ENCODE measurements at regions not wholly inside any gene's neighbourhood (a gene's known extent, or its start where the extent isn't known, plus 50 kb on each side); places are given as distances from the start of the nearest gene placed in this dataset.

- no peak for TF ChIP-seq TCF4 (CRISPR knock-in tag; IDR thresholded peaks at IDR 0.05; ENCODE audit: borderline replicate concordance)
- no peak for TF ChIP-seq ZNF565 (CRISPR knock-in tag; conservative IDR thresholded peaks at IDR 0.05; ENCODE audit: low read depth)
- no peak for TF ChIP-seq ZC3H10 (CRISPR knock-in tag; IDR thresholded peaks at IDR 0.05)
- no peak for TF ChIP-seq SNAI2 (CRISPR knock-in tag; IDR thresholded peaks at IDR 0.05)
- TF ChIP-seq ZNF70 (CRISPR knock-in tag; IDR thresholded peaks at IDR 0.05): no peak
- TF ChIP-seq PPARA (CRISPR knock-in tag; IDR thresholded peaks at IDR 0.05; ENCODE audit: borderline replicate concordance): no peak
- TF ChIP-seq ARNTL (CRISPR knock-in tag; IDR thresholded peaks at IDR 0.05; ENCODE audit: borderline replicate concordance, low read depth): no peak
- TF ChIP-seq ISL1 (CRISPR knock-in tag; IDR thresholded peaks at IDR 0.05): no peak
- no peak for TF ChIP-seq GLIS3 (CRISPR knock-in tag; IDR thresholded peaks at IDR 0.05)
- TF ChIP-seq TSHZ2 (CRISPR knock-in tag; IDR thresholded peaks at IDR 0.05): no peak
- no peak for TF ChIP-seq ZNF8 (CRISPR knock-in tag; IDR thresholded peaks at IDR 0.05)
- TF ChIP-seq TOX (CRISPR knock-in tag; IDR thresholded peaks at IDR 0.05; ENCODE audit: borderline replicate concordance): no peak
- TF ChIP-seq ZFP30 (CRISPR knock-in tag; IDR thresholded peaks at IDR 0.05): no peak
- TF ChIP-seq BACH2 (CRISPR knock-in tag; IDR thresholded peaks at IDR 0.05; ENCODE audit: borderline replicate concordance): no peak
- TF ChIP-seq ZFP3 (CRISPR knock-in tag; IDR thresholded peaks at IDR 0.05): no peak
- TF ChIP-seq RARB (CRISPR knock-in tag; IDR thresholded peaks at IDR 0.05): no peak
- TF ChIP-seq POU6F1 (CRISPR knock-in tag; IDR thresholded peaks at IDR 0.05; ENCODE audit: borderline replicate concordance, low read depth): no peak
- TF ChIP-seq CSRNP3 (CRISPR knock-in tag; IDR thresholded peaks at IDR 0.05): no peak
- no peak for TF ChIP-seq PATZ1 (CRISPR knock-in tag; IDR thresholded peaks at IDR 0.05; ENCODE audit: borderline replicate concordance)
- no peak for TF ChIP-seq OSR1 (CRISPR knock-in tag; IDR thresholded peaks at IDR 0.05)
- no peak for ATAC-seq
Observed at GRCh38 chr6:25118038-25118437, 161.1 kb upstream of the CARMIL1 start.

GRCh38 chr6:25121186-25121585 lies 158.0 kb upstream of the CARMIL1 start:
- TF ChIP-seq POU6F1 (CRISPR knock-in tag; IDR thresholded peaks at IDR 0.05; ENCODE audit: borderline replicate concordance, low read depth): no peak
- TF ChIP-seq ZNF8 (CRISPR knock-in tag; IDR thresholded peaks at IDR 0.05): peak; percentile 94
- ATAC-seq: no peak

- peak; percentile 99 for ATAC-seq
- TF ChIP-seq RARB (CRISPR knock-in tag; IDR thresholded peaks at IDR 0.05): peak; percentile 85
- TF ChIP-seq PPARA (CRISPR knock-in tag; IDR thresholded peaks at IDR 0.05; ENCODE audit: borderline replicate concordance): peak; percentile 34; the same call in 1 of the 2 replicates
- 0 out of 2 replicates have a peak, but pooled peaks have one; percentile 18 for TF ChIP-seq ZFP30 (CRISPR knock-in tag; IDR thresholded peaks at IDR 0.05)
- peak; percentile 81 for TF ChIP-seq ZFP3 (CRISPR knock-in tag; IDR thresholded peaks at IDR 0.05)
- no peak for TF ChIP-seq ZNF565 (CRISPR knock-in tag; conservative IDR thresholded peaks at IDR 0.05; ENCODE audit: low read depth)
- peak; percentile 62; the same call in 1 of the 2 replicates for TF ChIP-seq GLIS3 (CRISPR knock-in tag; IDR thresholded peaks at IDR 0.05)
- 0 out of 2 replicates have a peak, but pooled peaks have one; percentile 43 for TF ChIP-seq ZNF8 (CRISPR knock-in tag; IDR thresholded peaks at IDR 0.05)
- TF ChIP-seq PATZ1 (CRISPR knock-in tag; IDR thresholded peaks at IDR 0.05; ENCODE audit: borderline replicate concordance): peak; percentile 86
- peak; percentile 51; the same call in 1 of the 2 replicates for TF ChIP-seq TOX (CRISPR knock-in tag; IDR thresholded peaks at IDR 0.05; ENCODE audit: borderline replicate concordance)
- TF ChIP-seq ZNF70 (CRISPR knock-in tag; IDR thresholded peaks at IDR 0.05): peak; percentile 41; the same call in 1 of the 2 replicates
- TF ChIP-seq OSR1 (CRISPR knock-in tag; IDR thresholded peaks at IDR 0.05): no peak
- no peak for TF ChIP-seq CSRNP3 (CRISPR knock-in tag; IDR thresholded peaks at IDR 0.05)
- TF ChIP-seq ESRRG (CRISPR knock-in tag; IDR thresholded peaks at IDR 0.05): peak; percentile 50; the same call in 1 of the 2 replicates
- no peak for TF ChIP-seq BACH2 (CRISPR knock-in tag; IDR thresholded peaks at IDR 0.05; ENCODE audit: borderline replicate concordance)
- TF ChIP-seq CREB5 (CRISPR knock-in tag; IDR thresholded peaks at IDR 0.05; ENCODE audit: low read depth): peak; percentile 7; the same call in 1 of the 2 replicates
Observed at GRCh38 chr6:25122001-25122400, 157.2 kb upstream of the CARMIL1 start.

All from SK-N-SH treated with all-trans-retinoic acid at 6 μM for 48 hours (cell line).